ENCODE measurements at regions not wholly inside any gene's neighbourhood (a gene's known extent, or its start where the extent isn't known, plus 50 kb on each side); places are given as distances from the start of the nearest gene placed in this dataset.

DNA sequence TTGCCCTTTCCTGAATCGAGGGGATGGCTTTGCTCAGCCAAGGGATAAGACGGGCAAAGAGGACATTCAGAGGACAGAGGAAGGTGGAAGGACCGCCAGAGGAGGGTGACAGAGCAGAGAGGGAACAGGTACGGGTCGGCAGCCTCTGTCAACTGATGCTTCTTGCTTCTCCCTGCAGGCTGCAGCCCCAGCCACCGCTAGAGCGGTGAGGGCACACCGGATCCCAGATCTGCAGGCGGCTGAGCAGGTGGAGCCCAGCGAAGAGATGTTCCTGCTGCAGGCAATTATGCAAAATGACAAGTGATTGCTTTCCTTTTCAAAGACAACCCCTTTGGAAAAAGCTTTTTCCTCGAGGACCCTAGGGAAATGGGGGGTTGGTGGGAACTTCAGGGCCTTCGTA, 181.9 kb upstream of the ANKRD30A start:
- Histone ChIP-seq H3K23me2 (ENCODE audit: low read depth, low read length) (no peaks in the 10 kb centered on the region), H3K79me2 (ENCODE audit: control insufficient read depth in 1 of 2, insufficient read depth in 2 of 2, low read length in 2 of 2) (no peaks in the 10 kb centered on the region), H4K91ac (replicated peaks; ENCODE audit: insufficient read length, low read length) (no peak overlapping the region), H3K4me2 (ENCODE audit: insufficient read depth in 1 of 2, low read depth in 2 of 2, low read length in 2 of 2) (no peak overlapping the region), H3K9ac (replicated peaks in 1 of 4; ENCODE audit: extremely low read depth in 1 of 4, low read depth in 3 of 4, low read length in 3 of 4) (no peak overlapping the region), H4K20me1 (replicated peaks in 1 of 2; ENCODE audit: control insufficient read depth in 1 of 2, insufficient read depth in 2 of 2, low read length in 2 of 2) (no peaks in the 10 kb centered on the region), H4K5ac (ENCODE audit: insufficient read length, low read depth, low read length) (no peak overlapping the region), H3K4me1 (replicated peaks in 1 of 4; ENCODE audit: control insufficient read depth in 3 of 4, insufficient read depth in 4 of 4, low read length in 3 of 4) (no peaks in the 10 kb centered on the region), H3K14ac (ENCODE audit: insufficient read length) (no peak overlapping the region), H3K27me3 (replicated peaks in 1 of 4; ENCODE audit: control insufficient read depth in 3 of 4, extremely low read depth in 1 of 4, insufficient read depth in 3 of 4, low read length in 3 of 4) (no peaks in the 10 kb centered on the region), H2BK12ac (ENCODE audit: low read depth, low read length) (no peak overlapping the region), H3K4me3 (ENCODE audit: extremely low read depth in 1 of 4, insufficient read depth in 2 of 4, low read depth in 3 of 4, low read length in 4 of 4) (no peak overlapping the region), H2BK15ac (ENCODE audit: low read length) (no peak overlapping the region), H3K18ac (ENCODE audit: extremely low read depth, low read length) (no peak overlapping the region), H2BK120ac (replicated peaks; ENCODE audit: low read depth, low read length) (no peak overlapping the region), H3K27ac (ENCODE audit: low read depth, low read length) (no peak overlapping the region), H2BK20ac (ENCODE audit: low read length) (no peak overlapping the region), H3K9me3 (ENCODE audit: insufficient read depth in 2 of 2, low read depth in 1 of 2, low read length in 1 of 2) (peaks cover 54 to 61% of the 10 kb centered on the region in 2 experiments), H2AFZ (ENCODE audit: low read length) (no peak overlapping the region), H2BK5ac (ENCODE audit: low read depth, low read length) (no peak overlapping the region), H3K36me3 (ENCODE audit: control insufficient read depth in 2 of 4, insufficient read depth in 4 of 4, low read length in 3 of 4) (no peaks in the 10 kb centered on the region), H3K79me1 (ENCODE audit: low read depth, low read length) (no peaks in the 10 kb centered on the region), H3K23ac (ENCODE audit: insufficient read length) (no peak overlapping the region), H3K4ac (replicated peaks; ENCODE audit: insufficient read length, low read depth, low read length) (no peak overlapping the region), H3K56ac (replicated peaks; ENCODE audit: insufficient read length, low read depth, low read length) (no peak overlapping the region), H4K8ac (ENCODE audit: extremely low read depth, insufficient read depth, low read length) (no peak overlapping the region), H2AK5ac (ENCODE audit: low read depth, low read length) (no peak overlapping the region)
- ChIA-PET CTCF (ENCODE audit: partially characterized antibody) (no interaction called here), POLR2A (ENCODE audit: partially characterized antibody) (no interaction called here)
- FAIRE-seq (no peak), DNase-seq (ENCODE audit: low read depth in 1 of 2, low spot score in 2 of 2) (no peak)
- WGBS, 2 experiments (ENCODE audit: extremely low coverage in 1 of 2, insufficient coverage in 1 of 2, insufficient read length in 1 of 2, insufficient replicate concordance in 2 of 2, low coverage in 1 of 2, low lambda C conversion rate in 2 of 2, missing lambda C conversion rate in 1 of 2), result 86% methylated on average over 11 of the region's 12 CpGs; no CpG with 5 or more reads in 1 of the 2 experiments
- TF ChIP-seq, protein P1, sequence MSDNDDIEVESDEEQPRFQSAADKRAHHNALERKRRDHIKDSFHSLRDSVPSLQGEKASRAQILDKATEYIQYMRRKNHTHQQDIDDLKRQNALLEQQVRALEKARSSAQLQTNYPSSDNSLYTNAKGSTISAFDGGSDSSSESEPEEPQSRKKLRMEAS (IDR thresholded peaks at IDR 0.05), result no peak
- TF ChIP-seq ZNF274 (IDR thresholded peaks at IDR 0.05; ENCODE audit: borderline replicate concordance, extremely low read depth, low read length), result no peak
- TF ChIP-seq MAFK (IDR thresholded peaks at IDR 0.05; ENCODE audit: low read depth, low read length), result no peak
- TF ChIP-seq BACH1 (IDR thresholded peaks at IDR 0.05; ENCODE audit: low read length), result no peak
- TF ChIP-seq FOSL1 (IDR thresholded peaks at IDR 0.05; ENCODE audit: insufficient read depth, low read depth, low read length), result no peak
- no peak for TF ChIP-seq EGR1 (IDR thresholded peaks at IDR 0.05; ENCODE audit: borderline replicate concordance, low read depth, low read length)
- no peak for TF ChIP-seq POLR2AphosphoS5 (IDR thresholded peaks at IDR 0.05; ENCODE audit: low read depth, low read length)
- no peak for TF ChIP-seq BCL11A (IDR thresholded peaks at IDR 0.05; ENCODE audit: low read depth in 2 of 2, low read length in 2 of 2)
- no peak for TF ChIP-seq GTF2F1 (IDR thresholded peaks at IDR 0.05; ENCODE audit: borderline replicate concordance, low read depth, low read length)
- no peak for TF ChIP-seq POLR2A (IDR thresholded peaks at IDR 0.05; ENCODE audit: control extremely low read depth in 1 of 2, low read depth in 2 of 2, low read length in 2 of 2)
- no peak for TF ChIP-seq RBBP5 (IDR thresholded peaks at IDR 0.05; ENCODE audit: borderline replicate concordance, low read depth, low read length)
- no peak for TF ChIP-seq SP2 (IDR thresholded peaks at IDR 0.05; ENCODE audit: low read length)
- no peak for TF ChIP-seq CBX8 (IDR thresholded peaks at IDR 0.05; ENCODE audit: borderline replicate concordance, low read depth, low read length)
